ENCODE measurements at regions not wholly inside any gene's neighbourhood (a gene's known extent, or its start where the extent isn't known, plus 50 kb on each side); places are given as distances from the start of the nearest gene placed in this dataset.
"Not testable (repeated sequence)": the region's sequence is repeated elsewhere in the genome, so short reads cannot be mapped to it uniquely, and the experiment has no call there.

DNA sequence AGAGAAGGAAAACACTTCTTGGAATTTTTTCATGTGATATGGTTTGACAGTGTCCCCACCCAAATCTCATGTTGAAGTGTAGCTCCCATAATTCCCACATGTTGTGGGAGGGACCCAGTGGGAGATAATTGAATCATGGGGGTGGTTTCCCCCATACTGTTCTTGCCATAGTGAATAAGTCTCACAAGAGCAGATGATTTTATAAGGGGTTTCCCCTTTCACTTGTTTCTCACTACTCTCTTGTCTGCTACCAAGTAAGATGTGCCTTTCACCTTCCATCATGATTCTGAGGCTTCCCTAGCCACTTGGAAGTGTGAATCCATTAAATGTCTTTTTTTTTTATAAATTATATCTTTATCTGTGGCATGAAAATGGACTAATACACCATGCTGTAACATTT is 250.7 kb downstream of the LPIN1 start:
- DNase-seq, result no peak

DNA sequence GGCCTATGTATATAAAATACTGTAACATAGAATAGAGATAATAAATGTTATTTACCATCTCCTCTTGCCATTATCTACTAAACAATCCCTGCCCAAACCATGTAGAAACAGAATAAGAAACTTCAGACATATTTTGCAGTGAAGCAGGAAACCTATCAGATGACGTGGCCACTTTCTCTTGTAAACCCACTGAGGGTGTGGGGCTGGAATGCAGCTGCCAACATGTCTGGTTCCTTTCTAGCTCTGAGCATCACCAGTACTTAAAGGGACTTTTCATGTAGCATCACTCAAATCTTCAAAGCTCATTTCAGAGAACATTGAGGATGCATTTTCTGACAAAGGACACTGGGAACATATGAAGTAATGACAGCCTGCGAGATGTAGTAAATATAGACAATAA is 251.8 kb downstream of the LPIN1 start:
- DNase-seq, result no peak

DNA sequence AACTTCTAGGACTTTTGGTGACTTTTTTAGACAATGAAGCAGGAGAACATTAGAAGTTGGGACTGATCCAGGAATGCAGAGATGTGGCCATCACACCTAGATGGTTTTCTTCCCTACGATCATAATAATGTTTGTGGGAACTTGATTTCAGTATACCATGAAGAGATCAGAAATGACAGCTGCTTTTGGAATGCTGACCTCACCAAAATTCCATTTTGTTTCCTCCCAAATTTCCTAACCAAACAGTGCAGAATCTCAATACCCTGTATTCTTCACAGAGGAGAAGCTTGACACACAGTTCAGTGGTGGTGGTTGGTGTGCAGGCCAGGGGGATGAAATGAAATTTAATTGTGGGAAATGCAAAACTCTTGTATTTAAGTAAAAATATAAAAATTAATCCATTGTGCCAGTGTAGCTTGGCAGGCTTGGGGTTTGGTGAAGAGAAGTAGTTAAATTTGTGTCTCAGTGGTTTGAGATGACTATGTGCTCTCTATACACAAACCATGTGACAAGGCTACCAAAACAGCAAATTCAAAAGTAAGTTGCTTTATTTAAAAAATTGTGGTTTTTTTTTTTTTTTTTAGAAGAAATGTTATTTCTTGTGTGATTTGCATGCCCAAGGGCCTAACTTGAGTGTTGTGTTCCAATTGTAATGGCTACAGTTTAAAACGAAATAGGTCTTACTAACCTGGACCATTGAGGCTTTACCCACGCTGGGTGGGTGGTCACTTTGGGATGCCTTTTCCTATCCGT is 252.4 kb downstream of the LPIN1 start:
- DNase-seq, result no peak

DNA sequence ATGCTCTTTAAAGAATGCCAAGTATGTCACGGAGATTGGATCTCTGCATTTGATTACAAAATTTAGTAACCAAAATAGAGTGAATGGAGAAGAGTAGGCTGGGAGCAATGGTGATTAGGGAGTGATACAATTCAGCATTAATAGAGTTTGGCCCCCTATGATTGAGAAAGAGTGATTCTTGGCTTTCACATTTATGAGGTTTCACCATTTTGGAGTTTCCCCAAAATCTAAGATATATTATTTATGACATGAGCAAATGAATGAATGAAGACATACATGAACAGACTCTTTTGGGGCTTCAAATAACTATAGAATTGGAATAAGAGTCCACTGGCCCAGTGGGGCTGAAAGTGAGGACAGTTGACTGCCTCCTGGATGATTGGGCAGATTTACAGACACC is 255.2 kb downstream of the LPIN1 start:
- DNase-seq, result no peak

DNA sequence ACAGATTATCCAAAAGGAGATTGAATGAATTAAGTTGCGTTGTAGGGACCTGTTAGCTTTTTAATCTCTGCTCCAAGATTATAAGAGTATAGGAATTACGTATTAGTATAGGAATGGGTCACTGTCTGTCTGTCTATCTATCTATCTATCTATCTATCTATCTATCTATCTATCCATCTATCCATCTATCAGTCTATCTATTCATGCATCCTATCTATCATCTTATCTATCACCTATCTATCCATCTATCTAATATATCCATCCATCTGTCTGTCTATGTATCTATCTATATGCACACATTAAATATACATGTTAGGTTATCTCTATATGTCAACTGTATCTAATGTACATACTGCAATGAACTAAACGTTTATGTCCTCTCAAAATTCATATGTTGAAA is 255.8 kb downstream of the LPIN1 start:
- no peak for DNase-seq

DNA sequence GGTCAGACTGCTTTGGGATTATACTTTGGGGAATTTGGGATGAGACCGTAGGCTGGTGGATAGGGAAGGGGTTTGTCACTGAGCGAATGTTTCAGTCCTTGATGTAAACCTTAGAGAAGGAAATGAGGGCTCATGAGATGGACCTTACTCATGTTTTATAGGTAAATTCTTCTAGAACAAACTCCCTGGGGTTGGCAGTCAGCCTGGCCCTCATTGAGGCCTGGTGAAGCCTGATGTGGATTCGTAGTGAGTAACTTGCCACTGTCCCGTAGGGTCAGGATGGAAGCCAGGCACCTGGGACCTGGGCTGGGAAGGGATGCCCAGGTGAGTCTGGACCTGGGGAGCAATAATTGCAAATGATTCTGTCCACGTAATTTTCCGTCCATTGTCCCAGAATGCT is 258.3 kb downstream of the LPIN1 start:
- no peak for DNase-seq

DNA sequence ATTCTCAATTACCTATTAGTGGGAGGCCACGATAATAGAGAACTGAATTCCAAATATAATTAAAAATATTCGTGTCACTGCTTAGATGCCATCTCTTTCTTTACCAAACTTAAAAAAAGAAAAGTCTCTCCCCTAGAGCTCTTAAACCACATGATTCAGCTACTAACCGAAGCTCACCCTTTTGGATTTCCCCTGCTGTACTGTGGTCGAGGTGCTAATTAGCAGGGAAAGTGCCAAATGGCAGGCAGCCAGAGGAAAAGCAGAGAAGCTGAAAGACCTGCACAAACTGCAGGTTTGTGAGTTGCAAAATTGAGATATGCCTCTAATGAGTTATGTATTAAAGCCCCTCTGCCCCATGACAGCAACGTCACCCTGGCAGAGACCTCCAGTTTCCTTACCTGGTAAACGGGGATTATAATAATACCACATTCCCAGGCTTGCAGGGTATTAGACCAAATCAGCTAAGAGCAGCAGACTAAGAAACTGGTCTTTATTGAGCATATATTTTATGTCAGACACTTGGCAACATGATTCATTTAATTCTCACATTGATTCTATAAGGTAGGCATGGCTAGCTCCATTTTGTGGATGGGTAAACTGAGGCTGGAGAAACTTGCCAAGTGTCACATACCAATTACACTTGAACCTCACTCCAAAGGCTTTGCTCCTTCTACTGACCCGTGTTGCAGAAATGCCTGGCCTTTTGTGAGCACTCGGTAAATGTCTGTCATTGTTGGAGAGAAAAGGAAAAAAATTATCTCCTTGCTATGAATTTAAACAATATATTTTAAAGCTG is 259.7 kb downstream of the LPIN1 start:
- peak; percentile 17 for DNase-seq

DNA sequence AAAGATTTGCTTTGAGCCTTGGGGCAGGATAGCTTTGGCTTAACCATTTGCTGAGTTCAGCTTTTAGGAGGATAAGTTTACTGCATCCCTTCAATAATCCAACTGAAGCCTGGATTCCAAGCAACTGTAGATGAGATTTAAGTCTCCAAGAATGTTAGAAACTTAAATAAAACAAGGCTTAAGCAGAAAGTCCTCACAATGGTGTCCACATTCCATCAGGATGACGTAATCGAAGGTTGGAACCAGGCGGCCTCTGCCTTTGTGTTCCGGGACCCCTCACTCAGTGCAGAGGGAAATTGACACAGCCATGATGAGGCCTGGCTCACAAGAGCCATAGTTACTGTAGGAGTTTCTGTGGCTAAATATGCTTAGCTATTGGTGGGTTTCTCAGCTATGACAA is 260.4 kb downstream of the LPIN1 start:
- no peak for DNase-seq

DNA sequence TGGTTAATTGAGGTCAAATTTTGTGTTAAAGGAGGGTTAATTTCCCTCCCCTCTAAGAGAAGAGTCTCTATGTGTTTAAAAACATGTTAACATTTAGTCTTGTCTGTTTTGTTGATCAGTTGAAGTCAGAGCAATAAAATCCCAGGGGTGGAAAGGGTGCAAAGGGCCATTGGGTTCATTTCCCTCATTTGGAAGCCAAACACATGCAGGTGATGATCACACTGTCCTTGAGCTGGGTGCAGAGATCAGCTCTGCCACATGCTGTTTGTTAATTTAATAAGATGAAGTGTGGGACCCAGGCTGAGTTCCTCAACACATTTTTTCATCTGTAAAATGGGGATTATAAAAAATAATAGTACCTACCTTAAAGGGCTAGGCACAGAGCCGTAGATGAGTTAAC is 260.9 kb downstream of the LPIN1 start:
- DNase-seq, result no peak

DNA sequence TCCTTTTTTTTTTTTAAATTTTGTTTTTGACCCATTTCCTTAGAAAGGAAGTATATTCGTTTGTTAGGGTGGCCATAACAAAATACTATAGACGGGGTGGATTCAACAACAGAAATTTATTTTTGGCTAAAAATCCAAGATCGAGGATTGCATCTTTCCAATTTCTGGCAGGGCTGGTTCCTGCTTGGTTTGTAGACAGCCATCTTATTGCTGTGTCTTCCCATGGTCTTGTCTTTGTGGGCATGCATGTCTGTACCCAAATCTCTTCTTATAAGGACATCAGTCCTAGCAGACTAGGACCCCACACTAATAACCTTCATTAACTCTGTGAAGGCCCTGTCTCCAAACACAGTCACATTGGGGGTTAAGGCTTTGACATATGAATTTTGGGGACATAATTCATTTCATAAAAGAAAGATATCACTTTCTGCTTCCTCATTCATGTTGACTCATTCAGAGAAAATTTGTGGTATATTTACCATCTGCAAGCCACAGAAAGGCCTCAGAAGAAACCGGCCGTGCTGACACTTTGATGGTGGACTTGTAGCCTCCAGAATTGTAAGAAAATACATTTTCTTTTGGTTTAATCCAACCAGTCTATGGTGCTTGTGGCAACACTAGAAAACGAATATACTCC is 262.1 kb downstream of the LPIN1 start:
- DNase-seq, result no peak

DNA sequence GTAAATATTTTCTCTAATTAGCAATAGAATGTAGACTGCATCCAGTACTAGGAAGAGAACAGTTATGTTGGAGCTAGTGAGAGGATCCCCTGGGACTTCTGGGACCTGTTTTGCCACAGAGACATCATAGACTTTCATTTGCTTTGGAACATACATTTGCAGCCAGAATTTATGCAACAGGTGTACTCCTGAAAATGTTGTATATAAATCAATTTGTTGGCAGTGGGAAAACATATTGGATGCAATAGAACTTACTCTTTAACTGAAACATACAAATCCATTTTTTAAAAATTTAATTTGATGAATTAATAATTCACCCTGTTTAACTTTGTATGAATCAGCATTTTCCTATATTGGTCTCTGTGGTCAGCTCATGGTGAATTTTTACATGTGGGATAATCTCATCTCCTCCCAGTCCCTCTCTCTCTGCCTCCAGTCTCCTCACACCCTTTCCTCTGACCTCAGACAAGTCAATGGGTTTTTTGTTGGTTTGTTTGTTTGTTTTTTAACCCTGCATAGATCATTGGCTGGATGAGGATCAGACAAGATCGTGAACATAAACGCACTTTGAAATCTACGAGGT is 263.0 kb downstream of the LPIN1 start:
- DNase-seq, result no peak

DNA sequence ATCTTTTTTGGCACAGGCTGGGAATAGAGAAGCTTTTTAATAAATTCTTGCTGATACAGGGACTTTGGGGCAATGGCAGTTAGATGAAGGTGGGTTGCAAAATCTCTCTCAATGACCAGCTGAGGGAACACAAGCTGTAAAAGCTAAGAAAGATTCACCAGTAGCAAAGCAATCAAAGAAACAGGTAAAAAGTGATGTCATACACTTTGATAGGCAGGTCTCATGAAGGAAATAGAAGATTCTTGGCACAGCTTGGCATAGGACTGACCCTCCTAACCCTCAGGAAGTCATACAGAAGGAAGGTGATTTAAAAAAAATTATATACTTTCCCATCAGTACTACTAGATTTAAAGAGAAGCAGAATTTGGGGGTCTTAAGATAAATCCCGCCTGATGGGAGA is 263.6 kb downstream of the LPIN1 start:
- no peak for DNase-seq

DNA sequence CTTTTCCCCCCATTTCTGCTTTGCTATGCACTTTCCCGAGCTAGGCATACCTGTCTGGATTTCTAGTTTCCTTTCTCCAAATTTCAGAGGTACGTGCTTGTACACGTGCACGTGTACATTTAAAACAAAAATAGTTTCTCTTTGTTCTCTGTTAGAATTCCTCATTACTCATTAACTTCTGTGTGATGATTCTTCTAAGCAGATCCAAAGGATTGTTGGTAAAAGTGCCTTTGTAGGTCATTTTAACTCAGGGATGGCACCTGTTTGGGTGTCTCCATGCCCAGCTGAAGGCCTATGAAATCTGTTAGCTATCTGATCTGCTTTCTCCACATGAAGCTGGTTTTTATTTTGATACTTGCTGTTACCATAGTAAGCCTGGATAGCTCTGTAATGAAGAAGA is 264.3 kb downstream of the LPIN1 start:
- DNase-seq, result no peak

DNA sequence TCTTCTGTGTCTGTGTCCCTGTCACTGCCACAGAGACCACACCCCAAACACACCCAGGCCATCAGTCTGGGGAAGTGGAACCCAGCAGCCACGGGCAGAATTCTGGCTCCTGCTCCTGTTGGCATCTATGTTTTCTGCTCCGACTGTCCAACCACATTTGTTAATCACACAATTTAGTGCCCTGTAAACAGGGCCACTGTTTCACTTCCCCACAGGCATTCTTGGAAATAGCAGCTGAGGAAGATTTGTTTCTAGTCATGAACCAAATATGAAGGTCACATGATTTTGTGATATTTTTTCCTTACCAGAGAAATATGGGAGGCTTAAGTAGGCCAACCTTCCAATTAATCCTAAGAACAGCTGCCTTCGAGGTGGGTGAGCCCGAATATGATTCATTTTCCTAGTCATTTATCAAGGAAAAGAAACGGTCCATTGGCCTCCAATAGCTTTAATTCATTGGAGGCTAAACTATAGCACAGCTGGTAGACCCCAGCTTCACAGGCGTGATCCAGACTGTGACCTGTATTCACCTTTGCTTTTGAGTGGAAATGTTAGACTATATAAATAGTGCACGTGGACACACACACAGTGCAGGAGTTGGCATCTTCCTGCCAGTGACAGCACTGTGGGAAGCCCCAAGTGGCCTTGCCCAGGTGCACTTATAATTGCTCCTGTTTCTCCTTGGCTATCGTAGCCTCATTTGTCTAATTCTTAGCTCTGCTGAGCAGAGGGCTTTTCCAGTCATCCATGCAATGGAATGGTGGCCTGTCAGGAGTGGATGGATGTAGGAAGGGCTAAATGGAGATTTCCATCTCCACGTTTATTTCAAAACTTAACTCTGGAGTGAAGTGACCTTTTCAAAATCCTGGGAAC is 267.9 kb downstream of the LPIN1 start:
- DNase-seq, result no peak

DNA sequence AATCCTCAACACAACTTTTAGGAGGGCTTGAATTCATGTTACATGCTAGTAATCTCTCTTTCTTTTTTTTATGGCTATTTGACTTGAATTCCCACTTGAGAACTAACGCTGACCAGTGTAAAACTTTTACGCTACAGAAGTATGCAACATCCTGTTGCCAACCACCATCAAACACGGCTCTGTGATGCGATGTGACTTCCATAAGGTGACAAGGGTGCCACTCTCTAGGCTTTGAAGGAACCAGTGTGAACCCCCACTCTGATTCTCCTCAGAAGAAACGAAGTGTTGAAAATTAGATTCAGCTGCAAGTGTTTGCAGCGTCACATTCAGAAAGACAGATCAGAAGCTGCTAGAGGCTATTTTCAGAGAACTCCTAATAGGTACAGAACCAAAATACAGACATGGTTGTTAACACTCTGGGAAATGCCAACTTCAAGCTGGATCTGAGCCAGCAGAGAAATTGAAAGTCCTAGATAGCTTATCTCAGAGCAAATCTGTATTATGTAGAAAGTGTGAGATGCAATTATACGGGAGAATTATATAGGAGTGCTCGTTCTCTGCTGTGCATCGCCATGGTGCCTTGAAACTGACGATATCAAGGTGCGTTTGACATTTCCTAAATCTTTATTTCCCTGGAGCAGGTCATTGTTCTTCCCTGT is 271.2 kb downstream of the LPIN1 start:
- DNase-seq, result no peak

DNA sequence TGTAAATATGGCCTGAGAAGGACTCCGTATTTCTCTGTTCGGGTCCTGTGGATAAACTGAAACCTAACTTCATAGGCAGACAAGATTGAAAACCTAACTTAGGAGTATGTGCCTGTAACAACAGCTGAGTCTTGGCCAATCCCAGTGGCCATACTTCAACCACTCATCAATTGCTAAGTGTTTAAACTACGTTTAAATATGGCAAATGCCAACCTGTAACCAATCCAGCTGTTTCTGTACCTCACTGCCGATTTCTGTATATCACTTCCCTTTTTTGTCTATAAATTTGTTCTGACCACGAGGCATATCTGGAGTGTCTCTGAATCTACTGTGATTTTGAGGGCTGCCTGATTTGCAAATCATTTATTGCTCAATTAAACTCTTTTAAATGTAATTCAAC is 272.3 kb downstream of the LPIN1 start:
- not testable (repeated sequence) for DNase-seq

DNA sequence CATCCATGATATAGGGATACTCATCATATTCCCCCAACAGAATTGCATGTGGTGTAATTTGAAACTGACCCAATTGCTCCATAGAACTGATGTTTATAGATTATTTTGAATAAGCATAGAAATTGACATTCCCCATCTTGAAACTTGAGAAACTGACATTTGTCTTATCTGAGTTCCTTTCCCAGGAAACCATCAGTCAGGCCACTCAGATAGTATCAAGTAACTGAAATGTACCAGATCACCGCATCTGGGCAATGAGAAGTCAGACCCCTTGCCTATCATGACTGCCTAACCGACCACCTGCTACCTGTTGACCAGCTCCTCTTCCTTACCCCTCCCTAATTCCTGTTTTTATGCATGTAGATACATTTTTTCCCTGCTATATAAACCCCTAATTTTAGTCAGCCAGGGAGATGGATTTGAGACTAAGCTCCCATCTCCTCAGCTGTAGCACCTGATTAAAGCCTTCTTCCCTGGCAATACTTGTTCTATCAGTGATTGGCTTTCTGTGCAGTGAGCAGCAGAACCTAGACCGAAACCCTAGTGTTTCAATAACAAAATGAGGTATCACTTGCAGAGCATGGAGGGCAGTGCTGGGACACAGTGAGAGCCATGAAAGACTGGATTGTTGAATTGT is 274.5 kb downstream of the LPIN1 start:
- DNase-seq, result no peak

DNA sequence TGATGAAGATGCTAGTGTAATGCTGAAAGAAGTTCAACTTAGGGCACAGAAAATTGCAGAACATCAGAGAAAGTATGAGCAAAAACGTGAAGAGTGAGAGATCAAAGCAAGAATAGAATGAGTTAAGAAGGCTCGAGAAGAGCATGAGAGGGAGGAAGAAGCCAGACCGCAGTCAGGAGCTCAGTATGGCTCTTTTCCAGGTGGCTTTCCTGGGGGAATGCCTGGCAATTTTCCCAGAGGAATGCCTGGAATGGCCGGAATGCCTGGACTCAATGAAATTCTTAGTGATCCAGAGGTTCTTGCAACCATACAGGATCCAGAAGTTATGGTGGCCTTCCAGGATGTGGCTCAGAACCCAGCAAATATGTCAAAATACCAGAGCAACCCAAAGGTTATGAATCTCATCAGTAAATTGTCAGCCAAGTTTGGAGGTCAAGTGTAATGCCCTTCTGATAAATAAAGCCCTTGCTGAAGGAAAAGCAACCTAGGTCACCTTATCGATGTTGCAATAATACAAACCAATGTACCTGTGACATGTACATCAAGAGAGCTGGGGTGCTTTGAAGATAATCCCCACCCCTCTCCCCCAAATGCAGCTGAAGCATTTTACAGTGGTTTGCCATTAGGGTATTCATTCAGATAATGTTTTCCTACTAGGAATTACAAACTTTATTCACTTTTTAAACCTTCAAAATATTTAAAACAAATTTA is 277.9 kb downstream of the LPIN1 start:
- DNase-seq, result not testable (repeated sequence)

DNA sequence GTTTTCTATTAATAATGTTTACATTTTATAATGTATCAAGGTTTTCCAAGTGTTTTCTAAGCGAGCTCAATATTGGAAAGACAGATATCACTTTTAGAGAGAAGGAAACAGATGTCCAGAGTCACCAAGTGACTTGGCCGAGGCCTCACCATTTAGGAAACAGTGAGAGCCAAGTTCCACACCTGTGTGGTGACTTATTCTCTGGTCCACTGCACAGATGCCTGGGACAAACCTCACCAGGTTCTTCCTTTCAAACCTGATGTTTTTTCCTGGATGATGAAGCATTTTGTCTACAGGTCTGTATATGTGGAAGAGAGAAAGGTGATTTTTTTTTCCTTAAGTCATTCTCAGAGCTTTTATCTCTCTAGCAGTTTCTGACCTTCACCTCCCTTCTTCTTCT is 280.7 kb downstream of the LPIN1 start:
- no peak for DNase-seq

DNA sequence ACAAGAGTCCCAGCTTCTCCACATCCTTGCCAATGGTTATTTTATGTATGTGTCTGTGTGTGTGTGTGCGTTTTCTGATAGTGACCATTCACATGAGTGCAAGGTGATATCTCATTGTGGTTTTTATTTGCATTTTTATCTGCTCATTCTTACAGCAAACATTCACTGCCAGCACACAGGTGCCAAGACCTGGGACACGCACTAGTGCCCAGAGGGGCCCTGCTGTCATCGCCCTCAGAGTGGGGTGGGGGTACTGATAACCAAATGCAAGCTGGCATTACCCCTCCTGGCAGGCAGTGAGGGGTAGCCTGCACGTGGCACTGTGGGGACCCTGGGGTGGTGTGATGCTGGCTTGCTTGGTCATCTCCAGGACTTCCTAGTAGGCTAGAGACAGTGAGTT is 285.4 kb downstream of the LPIN1 start:
- DNase-seq, result no peak

DNA sequence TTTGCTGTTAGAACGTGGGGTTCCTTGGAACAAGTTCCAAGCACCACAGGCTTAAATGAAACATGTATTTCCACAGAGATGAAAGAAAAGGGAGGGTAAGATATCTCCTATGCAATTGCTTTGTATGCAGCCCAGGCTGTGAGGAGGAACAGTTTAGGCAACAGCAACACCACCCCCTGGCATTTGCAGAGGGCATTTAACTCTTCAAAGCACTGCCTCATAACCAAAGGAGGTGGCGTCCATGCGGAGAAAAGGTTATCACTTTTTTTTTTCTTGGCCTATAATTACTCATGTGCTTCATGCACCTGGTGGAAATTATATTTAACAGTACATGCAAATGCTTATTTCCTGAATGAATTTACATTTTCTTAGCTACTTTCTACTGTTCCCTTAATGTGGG is 286.0 kb downstream of the LPIN1 start:
- no peak for DNase-seq

All from effector CD8-positive, alpha-beta T cell (primary cell).